Erythroblast (primary cell): ENCODE measurements at regions not wholly inside any gene's neighbourhood (a gene's known extent, or its start where the extent isn't known, plus 50 kb on each side); places are given as distances from the start of the nearest gene placed in this dataset.
"Not testable (repeated sequence)": the region's sequence is repeated elsewhere in the genome, so short reads cannot be mapped to it uniquely, and the experiment has no call there.

ENCODE experiments used
- GATA1 ChIP-seq: IDR thresholded peaks from 2 replicates; pipeline ENCODE4 v1.6.1; 2011; ENCODE audit warnings: low read depth, mild to moderate bottlenecking, control low read depth, low read length, moderate library complexity
- POLR2A ChIP-seq: IDR thresholded peaks from 2 replicates; pipeline ENCODE4 v1.6.1; 2011; ENCODE audit warnings: mild to moderate bottlenecking, low read length

DNA sequence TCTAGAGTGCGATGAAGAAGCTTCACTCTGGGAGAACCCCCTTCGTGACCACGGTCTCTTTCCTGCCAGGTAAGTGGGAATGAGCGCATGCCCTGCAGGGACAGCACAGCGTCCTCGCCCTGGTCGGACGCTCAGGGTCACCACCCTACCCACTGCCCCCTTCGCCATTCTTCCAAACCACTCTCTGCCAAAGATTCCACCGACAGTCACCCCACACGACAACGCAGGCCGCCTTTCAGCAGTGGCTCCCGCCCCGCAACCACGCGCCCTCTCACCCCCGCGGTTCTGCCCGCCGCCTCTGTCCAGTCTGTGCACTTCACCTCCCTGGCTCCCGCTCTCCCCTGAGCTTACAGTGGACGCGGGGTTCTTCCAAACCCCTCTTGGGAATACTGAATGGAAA is 82.3 kb upstream of the FCGR1A start:
- not testable (repeated sequence) for TF ChIP-seq POLR2A, GATA1
